Thoracic aorta (tissue), 2 donors: ENCODE measurements at regions not wholly inside any gene's neighbourhood (a gene's known extent, or its start where the extent isn't known, plus 50 kb on each side); places are given as distances from the start of the nearest gene placed in this dataset.

ENCODE experiments used
- ATAC-seq: fragments of 150-250 bp; one replicate; pipeline ENCODE4 v1.8.0; 2017; ENCODE audit warnings: low read depth; ENCODE audit not compliant: insufficient number of reproducible peaks, low FRiP score
- DNase-seq: peaks from one replicate; pipeline ENCODE4 v3.0.0-alpha.2; 2020; ENCODE audit warnings: low spot score
- H3K27ac ChIP-seq, 2 donors: fragments of 200-600 bp; sonication (generic); 1 replicate in 1 of 2; 2 replicates in 1 of 2; pipeline ENCODE4 v1.5.1; 2016; ENCODE audit warnings: mild to moderate bottlenecking in 2 of 2, moderate library complexity in 2 of 2
- H3K27me3 ChIP-seq: fragments of 200-600 bp; sonication (generic); replicated peaks from 2 replicates; pipeline ENCODE4 v1.6.0; 2016; ENCODE audit warnings: mild to moderate bottlenecking; ENCODE audit not compliant: insufficient read depth
- H3K36me3 ChIP-seq: fragments of 200-600 bp; sonication (generic); one replicate; pipeline ENCODE4 v1.5.1; 2016
- H3K4me1 ChIP-seq, 2 donors: fragments of 200-600 bp; sonication (generic); 1 replicate in 1 of 2; 2 replicates in 1 of 2; pipeline versions ENCODE4 v1.5.1 to v1.6.0; 2016; ENCODE audit warnings: low read depth in 2 of 2, mild to moderate bottlenecking in 1 of 2; ENCODE audit not compliant: control insufficient read depth in 1 of 2
- H3K4me3 ChIP-seq: fragments of 200-600 bp; sonication (generic); 2 replicates; pipeline ENCODE4 v1.5.1; 2016; ENCODE audit warnings: mild to moderate bottlenecking
- H3K9me3 ChIP-seq: fragments of 200-600 bp; sonication (generic); 2 replicates; pipeline ENCODE4 v1.5.1; 2016
- CTCF ChIP-seq: fragments of 200-600 bp; sonication (generic); IDR thresholded peaks from one replicate; pipeline ENCODE4 v1.5.1; 2019; ENCODE audit warnings: antibody characterized with exemption

- DNase-seq (no peak), ATAC-seq (no peak)
- no peak overlapping the region for H3K27ac ChIP-seq
- H3K4me3 ChIP-seq: no peak overlapping the region
- H3K9me3 ChIP-seq: no peaks in the 10 kb centered on the region
- H3K36me3 ChIP-seq: no peaks in the 10 kb centered on the region
- TF ChIP-seq CTCF: no peak
- no peaks in the 10 kb centered on the region for H3K4me1 ChIP-seq
- H3K27me3 ChIP-seq: no peaks in the 10 kb centered on the region
These were observed 561.9 kb downstream of the CDK5RAP2 start for GRCh38 chr9:120018037-120018436.

GRCh38 chr9:120016231-120016630, 563.7 kb downstream of the CDK5RAP2 start:
- Histone ChIP-seq H3K4me3 (no peak overlapping the region), H3K27me3 (no peaks in the 10 kb centered on the region), H3K36me3 (no peaks in the 10 kb centered on the region), H3K4me1 (no peaks in the 10 kb centered on the region), H3K27ac (no peak overlapping the region), H3K9me3 (no peaks in the 10 kb centered on the region)
- no peak for TF ChIP-seq CTCF
- DNase-seq (no peak), ATAC-seq (no peak)

- H3K36me3 ChIP-seq: no peaks in the 10 kb centered on the region
- no peak for TF ChIP-seq CTCF
- no peak for DNase-seq
- no peak for ATAC-seq
- no peak overlapping the region for H3K4me3 ChIP-seq
- H3K4me1 ChIP-seq: no peaks in the 10 kb centered on the region
- H3K27ac ChIP-seq: no peak overlapping the region
- H3K27me3 ChIP-seq: no peaks in the 10 kb centered on the region
- H3K9me3 ChIP-seq: no peaks in the 10 kb centered on the region
These were observed 565.2 kb downstream of the CDK5RAP2 start for GRCh38 chr9:120014796-120015195.

GRCh38 chr9:120009856-120010255, 570.1 kb downstream of the CDK5RAP2 start:
- H3K36me3 ChIP-seq: no peaks in the 10 kb centered on the region
- no peak for TF ChIP-seq CTCF
- ATAC-seq (no peak), DNase-seq (no peak)
- no peaks in the 10 kb centered on the region for H3K27me3 ChIP-seq
- no peak overlapping the region for H3K4me3 ChIP-seq
- no peaks in the 10 kb centered on the region for H3K4me1 ChIP-seq
- H3K27ac ChIP-seq: no peak overlapping the region
- H3K9me3 ChIP-seq: no peaks in the 10 kb centered on the region

GRCh38 chr9:120001536-120001935, 578.4 kb downstream of the CDK5RAP2 start:
- DNase-seq (no peak), ATAC-seq (no peak)
- H3K36me3 ChIP-seq: no peaks in the 10 kb centered on the region
- no peak for TF ChIP-seq CTCF
- no peaks in the 10 kb centered on the region for H3K4me1 ChIP-seq
- no peak overlapping the region for H3K4me3 ChIP-seq
- H3K9me3 ChIP-seq: no peaks in the 10 kb centered on the region
- no peak overlapping the region for H3K27ac ChIP-seq
- H3K27me3 ChIP-seq: no peaks in the 10 kb centered on the region
